NCI-H1694 treated with DMSO at 0.1 percent for 48 hours (cell line): ENCODE measurements at regions not wholly inside any gene's neighbourhood (a gene's known extent, or its start where the extent isn't known, plus 50 kb on each side); places are given as distances from the start of the nearest gene placed in this dataset.
A peak's percentile ranks its signal among the peaks of the same experiment; 100 is the strongest.

ENCODE experiments used
- DNase-seq: peaks from one replicate; lab custom pipeline; 2025; lab: John Stamatoyannopoulos, UW

GRCh38 chr16:6206080-6206479 is 1108.5 kb upstream of the EEF2KMT start:
- no peak for DNase-seq

DNA sequence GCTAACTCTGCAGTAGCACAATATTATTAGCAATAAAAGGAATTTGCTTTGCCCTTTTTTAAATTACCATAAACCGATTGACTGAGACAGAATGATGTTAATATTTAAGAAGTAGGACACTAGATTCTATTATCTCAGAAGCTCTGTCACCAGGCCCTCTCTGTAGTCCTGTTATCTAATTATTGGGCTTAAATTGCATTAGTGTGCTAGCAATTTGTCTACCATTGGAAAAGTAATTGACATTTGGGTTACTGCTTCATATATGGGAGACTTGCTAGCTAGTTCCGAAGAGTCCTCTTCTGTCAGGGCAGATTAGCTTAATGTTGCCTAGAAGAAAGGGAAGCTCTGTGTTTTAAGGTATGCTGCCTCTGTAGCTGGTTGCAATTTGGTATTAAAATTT is 1107.3 kb upstream of the EEF2KMT start:
- DNase-seq, result no peak

- DNase-seq, result no peak
Measured at GRCh38 chr16:6200861-6201260, 1103.3 kb upstream of the EEF2KMT start.

DNA sequence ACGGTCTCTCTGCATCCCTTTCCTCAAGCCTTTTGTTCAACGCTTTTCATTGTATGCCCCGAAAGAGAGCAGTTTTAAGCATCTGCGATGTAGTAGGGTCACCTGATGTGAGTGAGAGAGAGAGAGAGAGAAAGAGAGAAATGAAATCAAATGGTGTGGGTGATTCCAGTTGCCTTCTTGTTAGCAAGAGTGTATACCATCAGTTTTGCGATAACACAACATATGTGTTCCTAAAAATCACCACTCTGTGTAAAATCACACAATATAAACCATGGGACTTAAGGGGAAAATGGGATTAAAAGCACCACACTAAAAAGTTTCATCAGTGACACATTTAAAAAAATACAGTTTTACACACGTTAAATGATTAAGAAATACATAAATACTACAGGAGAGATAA is 1102.7 kb upstream of the EEF2KMT start:
- DNase-seq, result no peak

- no peak for DNase-seq
Measured at GRCh38 chr16:6195966-6196365, 1098.4 kb upstream of the EEF2KMT start.

DNA sequence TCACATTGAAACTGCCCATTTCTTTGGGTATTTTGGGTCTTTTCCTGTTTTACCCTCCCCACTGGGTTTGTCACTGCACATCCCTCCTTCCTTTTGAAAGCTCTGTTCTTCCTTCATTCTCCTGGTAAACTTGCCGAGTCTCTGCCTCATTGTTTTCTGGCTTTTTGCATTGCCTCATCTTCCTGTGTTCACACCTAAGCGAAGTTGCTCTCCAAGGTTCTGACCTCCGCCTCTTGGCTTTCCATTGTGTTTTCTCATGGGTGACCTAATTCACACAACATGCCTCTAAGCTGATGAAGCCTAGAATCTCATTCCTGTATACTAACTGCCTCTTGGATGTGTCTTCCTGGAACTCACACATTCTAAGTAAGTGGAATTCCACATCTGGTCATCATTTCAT is 1096.1 kb upstream of the EEF2KMT start:
- no peak for DNase-seq

- DNase-seq, result no peak
Measured at GRCh38 chr16:6192984-6193383, 1095.4 kb upstream of the EEF2KMT start.

- no peak for DNase-seq
Measured at GRCh38 chr16:6192532-6192931, 1094.9 kb upstream of the EEF2KMT start.

- peak; percentile 47 for DNase-seq
Measured at GRCh38 chr16:6190776-6191175, 1093.2 kb upstream of the EEF2KMT start.

DNA sequence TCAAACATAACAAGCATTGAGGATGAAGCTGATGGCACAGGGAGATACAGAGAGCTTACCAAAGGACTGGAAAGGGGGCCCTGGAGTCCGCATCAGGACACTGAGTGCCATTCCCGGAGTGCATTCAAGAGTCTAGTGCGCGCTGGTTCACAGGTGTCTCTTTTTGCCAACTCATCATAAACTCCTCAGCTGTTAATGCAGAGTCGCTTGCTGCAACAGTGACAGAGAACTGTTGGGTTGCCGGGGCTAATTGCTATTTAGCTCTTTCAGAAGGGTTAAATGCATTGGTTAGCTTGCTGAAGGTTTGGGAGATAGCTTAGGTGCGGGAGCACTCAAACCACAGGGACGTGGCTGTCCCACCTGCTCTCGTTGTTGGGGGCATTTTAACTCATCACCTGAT is 1091.6 kb upstream of the EEF2KMT start:
- DNase-seq, result peak; percentile 45

DNA sequence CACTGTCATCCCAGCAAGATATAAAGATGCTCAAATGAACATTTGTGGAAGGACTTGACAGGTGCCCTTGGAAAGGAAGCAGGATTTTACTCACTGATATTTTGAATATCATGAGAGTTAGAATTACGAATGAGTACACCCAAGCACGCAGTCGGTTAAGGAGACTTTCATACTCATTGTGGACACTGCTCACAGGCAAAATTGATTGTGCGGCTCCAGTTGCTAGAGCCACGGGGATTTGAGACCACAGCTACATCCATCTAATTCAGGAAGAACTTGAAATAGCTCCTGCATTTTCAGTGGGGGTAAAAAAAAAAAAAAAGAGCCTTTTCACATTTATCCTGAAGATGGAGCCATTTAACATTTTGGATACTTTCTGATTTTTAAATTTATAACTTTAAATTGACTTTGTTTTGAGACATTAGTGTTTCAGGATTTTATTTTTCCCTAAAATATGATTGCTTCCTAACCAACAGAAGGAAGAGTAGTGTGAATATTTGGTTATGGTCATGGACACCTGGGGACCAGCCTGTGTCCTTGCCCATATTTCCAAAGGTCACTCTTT is 1080.1 kb upstream of the EEF2KMT start:
- DNase-seq, result no peak

GRCh38 chr16:6170022-6170421 is 1072.4 kb upstream of the EEF2KMT start:
- no peak for DNase-seq

DNA sequence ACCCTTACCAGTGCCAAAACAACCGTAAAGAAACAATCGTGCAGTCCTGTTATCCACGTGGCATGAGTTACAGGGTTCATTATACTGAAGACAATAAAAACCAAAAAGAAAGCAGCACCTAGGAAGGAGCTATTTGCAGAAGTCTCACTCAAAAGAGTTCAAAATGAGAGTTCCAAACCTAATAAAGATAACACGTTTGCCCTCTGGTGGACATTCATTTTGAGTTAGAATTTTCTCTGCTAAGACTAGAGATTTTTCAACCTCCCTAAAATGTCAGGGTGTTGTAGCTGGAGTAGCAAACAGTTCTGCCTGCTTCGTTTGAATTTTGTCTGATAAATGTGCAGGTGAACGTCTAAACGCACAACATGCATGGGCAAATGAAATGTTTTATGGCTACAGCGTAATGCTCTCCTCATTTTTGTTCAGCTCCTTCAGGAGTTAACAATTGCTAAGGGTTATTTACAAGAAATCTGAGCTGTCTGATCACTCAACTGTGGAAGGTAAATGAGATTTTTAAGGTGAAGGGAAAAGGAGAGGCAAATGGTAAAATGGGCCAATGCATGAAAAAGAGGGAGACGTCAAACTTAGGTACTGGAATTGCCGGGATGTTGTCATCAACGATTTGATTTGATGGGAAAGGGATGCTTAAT is 1067.9 kb upstream of the EEF2KMT start:
- peak; percentile 8 for DNase-seq

DNA sequence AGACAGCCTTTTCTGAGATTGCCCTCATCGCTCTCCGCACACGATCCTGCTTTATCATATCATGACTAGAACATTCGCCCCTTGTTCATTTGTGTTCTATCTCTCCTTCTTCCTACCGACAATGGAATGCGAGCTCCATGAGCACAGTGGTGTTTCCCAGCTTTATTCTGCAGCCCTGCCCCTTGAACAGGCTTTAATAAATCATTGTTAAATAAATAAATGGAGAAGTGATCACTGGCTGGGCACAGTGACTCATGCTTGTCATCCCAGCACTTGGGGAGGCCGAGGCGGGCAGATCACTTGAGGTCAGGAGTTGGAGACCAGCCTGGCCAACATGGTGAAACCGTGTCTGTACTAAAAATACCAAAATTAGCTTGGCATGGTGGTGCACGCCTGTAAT is 1063.3 kb upstream of the EEF2KMT start:
- no peak for DNase-seq

GRCh38 chr16:6160303-6160702 is 1062.7 kb upstream of the EEF2KMT start:
- DNase-seq, result no peak

- no peak for DNase-seq
Measured at GRCh38 chr16:6157806-6158205, 1060.2 kb upstream of the EEF2KMT start.

DNA sequence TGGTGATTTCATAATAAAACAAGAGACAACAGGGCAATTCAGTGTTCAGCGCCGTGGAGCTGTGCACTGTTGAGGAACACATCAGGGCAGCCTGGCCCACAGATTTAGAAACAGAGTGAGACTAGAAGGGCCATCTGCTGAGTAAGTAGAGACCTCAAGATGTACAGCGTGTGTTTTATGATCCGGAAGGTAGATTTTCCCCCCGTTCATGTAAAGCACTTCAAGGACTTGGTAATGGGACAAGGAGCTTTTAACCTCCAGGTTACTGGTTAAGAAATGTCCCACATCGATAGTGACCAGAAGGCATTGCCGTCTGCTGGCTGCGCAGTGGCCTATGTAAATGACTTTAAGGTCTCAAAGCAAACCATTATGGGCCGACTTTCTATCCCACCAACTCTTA is 1057.7 kb upstream of the EEF2KMT start:
- no peak for DNase-seq

- no peak for DNase-seq
Measured at GRCh38 chr16:6153901-6154300, 1056.3 kb upstream of the EEF2KMT start.

DNA sequence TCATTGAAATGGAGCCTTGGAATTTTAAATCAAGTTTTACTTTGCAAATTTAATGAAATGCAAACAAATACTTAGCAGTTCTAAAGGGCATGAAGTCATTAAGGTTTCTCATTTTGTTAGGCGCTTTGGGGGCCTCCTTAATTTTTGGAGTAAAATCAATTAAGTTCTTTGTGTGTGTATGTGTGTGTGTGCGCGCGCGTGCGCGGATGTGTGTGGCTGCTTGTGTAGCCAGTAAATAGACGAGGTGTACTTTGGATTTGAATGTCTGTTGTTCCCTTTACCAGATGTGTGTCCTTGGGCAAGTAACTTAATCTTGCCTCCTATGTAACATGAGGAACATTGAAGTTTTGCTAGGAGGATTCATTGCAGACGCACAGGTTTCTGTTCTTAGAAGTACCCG is 1051.4 kb upstream of the EEF2KMT start:
- DNase-seq, result no peak

DNA sequence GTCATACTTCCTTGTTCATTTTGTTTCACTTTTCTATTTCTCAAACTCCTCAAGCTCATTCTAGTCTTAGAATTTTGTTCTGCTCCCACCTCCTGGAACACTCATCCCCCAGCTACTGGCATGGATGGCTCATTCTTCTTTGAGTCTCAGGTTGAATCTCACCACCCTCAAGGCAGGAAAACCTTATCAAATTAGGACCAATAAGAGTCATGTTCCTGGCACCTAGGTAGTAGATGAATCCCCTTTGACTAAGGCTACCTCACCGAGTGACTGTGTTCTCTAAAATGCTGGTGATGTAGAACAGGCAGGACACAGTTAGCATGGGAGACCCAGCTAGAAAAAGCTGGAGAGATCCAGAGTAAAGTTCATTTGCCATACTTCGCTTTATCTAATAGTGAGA is 1050.8 kb upstream of the EEF2KMT start:
- DNase-seq, result no peak

DNA sequence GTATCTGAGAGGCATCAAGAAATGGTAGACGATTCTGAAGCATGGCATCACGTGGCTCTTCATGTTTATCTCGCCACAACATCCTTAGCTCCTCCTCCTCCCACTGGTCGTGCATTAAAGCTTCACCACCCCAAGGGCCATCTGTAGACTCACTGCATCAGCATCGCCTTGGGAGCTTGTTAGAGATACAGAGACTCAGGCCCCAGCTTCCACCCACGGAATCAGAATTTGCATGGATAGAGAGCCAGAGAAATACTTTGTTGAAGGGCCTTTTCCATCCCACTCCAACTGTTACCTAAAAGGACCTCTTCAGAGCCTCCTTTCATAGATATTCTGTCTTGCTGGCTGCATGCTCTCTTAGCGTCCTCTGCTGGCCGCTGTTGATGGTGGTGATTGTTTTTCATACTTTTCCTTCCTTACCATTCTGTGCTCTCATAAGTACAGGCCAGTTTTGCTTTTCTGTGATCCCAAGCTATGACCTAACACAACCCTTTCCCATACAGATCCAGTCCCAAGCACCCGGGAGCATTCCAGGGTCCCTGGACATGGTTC is 1049.4 kb upstream of the EEF2KMT start:
- DNase-seq, result no peak

- DNase-seq, result no peak
Measured at GRCh38 chr16:6146356-6146755, 1048.8 kb upstream of the EEF2KMT start.

DNA sequence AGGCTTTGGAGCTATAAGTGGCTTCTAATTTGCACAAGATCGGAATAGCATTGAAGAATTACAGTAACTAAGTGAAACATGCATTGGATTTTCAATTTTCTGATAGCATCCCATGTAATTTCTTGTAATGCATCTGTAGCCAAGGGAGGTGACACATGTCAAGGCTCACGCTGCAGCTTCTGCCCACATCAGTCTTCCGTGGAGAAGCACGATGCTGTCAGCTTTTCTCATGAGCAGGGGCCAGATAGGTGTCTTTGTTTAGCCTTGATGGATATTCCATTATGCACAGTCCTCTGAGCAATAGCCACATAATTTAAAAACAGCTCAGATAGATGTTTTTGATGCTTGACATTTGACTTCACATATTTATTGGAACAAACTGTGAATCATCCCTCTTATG is 1046.9 kb upstream of the EEF2KMT start:
- DNase-seq, result no peak

DNA sequence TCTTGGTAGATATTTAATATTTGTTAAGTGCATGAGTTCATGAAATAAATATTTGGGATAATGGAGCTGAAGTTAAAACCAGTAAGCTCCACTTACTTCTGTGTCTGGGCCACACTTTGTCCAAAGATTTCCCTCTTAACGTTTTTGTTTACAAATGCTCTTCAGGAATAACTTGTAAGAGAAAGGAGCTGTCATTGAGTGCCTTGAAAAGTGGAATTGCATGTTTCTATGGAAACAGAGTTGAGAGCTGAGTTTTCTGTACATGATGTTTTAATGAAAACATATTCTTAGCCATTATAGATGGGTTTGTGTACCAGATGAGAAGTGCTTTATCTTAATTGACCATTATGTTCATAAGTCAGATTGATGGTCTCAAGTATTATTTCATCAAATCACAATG is 1045.4 kb upstream of the EEF2KMT start:
- DNase-seq, result no peak
